IMR-90 (cell line): ENCODE measurements at regions not wholly inside any gene's neighbourhood (a gene's known extent, or its start where the extent isn't known, plus 50 kb on each side); places are given as distances from the start of the nearest gene placed in this dataset.

ENCODE experiments used
- ATAC-seq: fragments of 200-7000 bp; cut with Tn5 transposase; 2 replicates; pipeline ENCODE4 v1.9.1; 2020; ENCODE audit warnings: low read depth, mild to moderate bottlenecking, moderate library complexity
- BruUV-seq: library from RNA; stranded (reverse); fragments of 400-500 nt; replicated peaks from 2 replicates; lab custom pipeline; 2021; lab: Mats Ljungman, UMichigan
- CTCF ChIA-PET: fragments of 300-600 bp; formaldehyde crosslinking; extraction: SDS; loops from one replicate; lab custom pipeline; 2021; ENCODE audit warnings: antibody characterized with exemption; lab: Yijun Ruan, JAX
- POLR2A ChIA-PET: fragments of 300-600 bp; sonication (Branson Sonifier 250); formaldehyde crosslinking; loops from one replicate; lab custom pipeline; 2022; ENCODE audit warnings: antibody characterized with exemption; ENCODE audit not compliant: unreplicated experiment; lab: Charles Lee
- DNase-seq: peaks from one replicate; pipeline ENCODE4 v3.0.0; 2013
- H2AFZ ChIP-seq: replicated peaks from 2 replicates; pipeline ENCODE3; 2013; ENCODE audit warnings: low read length, mild to moderate bottlenecking; ENCODE audit not compliant: poor library complexity
- H2AK5ac ChIP-seq: 2 replicates; pipeline ENCODE4 v1.6.1; 2013; ENCODE audit warnings: low read depth, low read length, inconsistent platforms
- H2AK9ac ChIP-seq: replicated peaks from 2 replicates; pipeline ENCODE3; 2013; ENCODE audit warnings: mild to moderate bottlenecking, low read depth, low read length, moderate library complexity; ENCODE audit not compliant: poor library complexity
- H2BK120ac ChIP-seq: 2 replicates; pipeline ENCODE4 v1.6.1; 2013; ENCODE audit warnings: low read depth, low read length, inconsistent platforms
- H2BK15ac ChIP-seq: 3 replicates; pipeline ENCODE4 v1.6.1; 2013; ENCODE audit warnings: low read depth, low read length, inconsistent platforms
- H2BK20ac ChIP-seq: 2 replicates; pipeline ENCODE4 v1.6.1; 2013; ENCODE audit warnings: low read depth, mild to moderate bottlenecking, inconsistent platforms, low read length, moderate library complexity
- H2BK5ac ChIP-seq: 2 replicates; pipeline ENCODE4 v1.6.1; 2013; ENCODE audit warnings: mild to moderate bottlenecking, low read depth, low read length, inconsistent platforms; ENCODE audit not compliant: poor library complexity, severe bottlenecking
- H3K14ac ChIP-seq: replicated peaks from 2 replicates; pipeline ENCODE4 v1.6.1; 2013; ENCODE audit warnings: low read depth, low read length, inconsistent platforms
- H3K18ac ChIP-seq: 2 replicates; pipeline ENCODE4 v1.6.1; 2013; ENCODE audit warnings: low read depth, low read length, control low read depth
- H3K23ac ChIP-seq: 2 replicates; pipeline ENCODE4 v1.6.1; 2013; ENCODE audit warnings: low read depth, low read length, inconsistent platforms
- H3K27ac ChIP-seq: 2 replicates; pipeline ENCODE4 v1.5.1; 2013; ENCODE audit warnings: mild to moderate bottlenecking, control low read depth, low read length; ENCODE audit not compliant: insufficient read depth
- H3K27me3 ChIP-seq: 2 replicates; pipeline ENCODE4 v1.6.1; 2013; ENCODE audit warnings: low read length; ENCODE audit not compliant: control insufficient read depth, insufficient read depth
- H3K36me3 ChIP-seq: 2 replicates; pipeline ENCODE4 v1.6.1; 2013; ENCODE audit warnings: low read length, mixed read lengths; ENCODE audit not compliant: control insufficient read depth, insufficient read depth
- H3K4ac ChIP-seq: 2 replicates; pipeline ENCODE4 v1.6.1; 2013; ENCODE audit warnings: low read depth, low read length, inconsistent platforms
- H3K4me1 ChIP-seq: 2 replicates; pipeline ENCODE4 v1.6.1; 2013; ENCODE audit warnings: low read length, mixed read lengths; ENCODE audit not compliant: control insufficient read depth, insufficient read depth
- H3K4me2 ChIP-seq: 2 replicates; pipeline ENCODE4 v1.6.1; 2013; ENCODE audit warnings: low read depth, mild to moderate bottlenecking, control low read depth, low read length, moderate library complexity
- H3K4me3 ChIP-seq: 2 replicates; pipeline ENCODE4 v1.5.1; 2013; ENCODE audit warnings: low read depth, mild to moderate bottlenecking, control low read depth, low read length, moderate library complexity; ENCODE audit not compliant: insufficient read depth
- H3K56ac ChIP-seq: 2 replicates; pipeline ENCODE4 v1.6.1; 2013; ENCODE audit warnings: low read length, inconsistent platforms; ENCODE audit not compliant: insufficient read depth; ENCODE audit errors: extremely low read depth
- H3K79me1 ChIP-seq, 2 experiments: 2 replicates each; pipeline ENCODE4 v1.6.1; 2013; ENCODE audit warnings: low read length in 2 of 2, inconsistent platforms in 1 of 2, low read depth in 1 of 2
- H3K9ac ChIP-seq: 2 replicates; pipeline ENCODE4 v1.6.1; 2013; ENCODE audit warnings: low read depth, low read length, control low read depth
- H3K9me1 ChIP-seq: 2 replicates; pipeline ENCODE4 v1.6.1; 2013; ENCODE audit warnings: low read length, inconsistent platforms; ENCODE audit not compliant: insufficient read depth
- H3K9me3 ChIP-seq: 2 replicates; pipeline ENCODE4 v1.6.1; 2013; ENCODE audit warnings: low read length; ENCODE audit not compliant: control insufficient read depth, insufficient read depth
- H4K20me1 ChIP-seq: 2 replicates; pipeline ENCODE4 v1.6.1; 2013; ENCODE audit warnings: low read length, inconsistent platforms; ENCODE audit not compliant: insufficient read depth
- H4K5ac ChIP-seq: 2 replicates; pipeline ENCODE4 v1.6.1; 2013; ENCODE audit warnings: mild to moderate bottlenecking, low read depth, low read length, control low read depth
- H4K8ac ChIP-seq, 2 experiments: 2 replicates each; pipeline ENCODE4 v1.6.1; 2013; ENCODE audit warnings: low read depth in 2 of 2, low read length in 2 of 2, control low read depth in 1 of 2, inconsistent platforms in 1 of 2
- H4K91ac ChIP-seq: 2 replicates; pipeline ENCODE4 v1.6.1; 2013; ENCODE audit warnings: low read depth, low read length, inconsistent platforms; ENCODE audit not compliant: insufficient read depth
- BHLHE40 ChIP-seq: fragments of 150-350 bp; IDR thresholded peaks from 2 replicates; pipeline ENCODE4 v1.6.1; 2016; ENCODE audit warnings: mild to moderate bottlenecking, low read depth, low read length
- CEBPB ChIP-seq: IDR thresholded peaks from 2 replicates; pipeline ENCODE4 v1.6.1; 2012; ENCODE audit warnings: low read depth, low read length, improper control_type of control experiment
- CHD1 ChIP-seq: IDR thresholded peaks from 2 replicates; pipeline ENCODE4 v1.6.1; 2012; ENCODE audit warnings: low read depth, low read length, improper control_type of control experiment
- FOS ChIP-seq: fragments of 150-350 bp; IDR thresholded peaks from 2 replicates; pipeline ENCODE4 v1.6.1; 2016; ENCODE audit warnings: low read depth, low read length
- MAFK ChIP-seq: IDR thresholded peaks from 2 replicates; pipeline ENCODE4 v1.6.1; 2012; ENCODE audit warnings: low read depth, low read length, improper control_type of control experiment
- MAZ ChIP-seq: IDR thresholded peaks from 2 replicates; pipeline ENCODE4 v1.6.1; 2012; ENCODE audit warnings: low read depth, mild to moderate bottlenecking, low read length, improper control_type of control experiment, moderate library complexity, borderline replicate concordance
- MXI1 ChIP-seq: IDR thresholded peaks from 2 replicates; pipeline ENCODE4 v1.6.1; 2012; ENCODE audit warnings: low read depth, mild to moderate bottlenecking, low read length, moderate library complexity, borderline replicate concordance
- NFE2L2 ChIP-seq: fragments of 150-350 bp; IDR thresholded peaks from 2 replicates; pipeline ENCODE4 v1.6.1; 2016; ENCODE audit warnings: low read depth, mild to moderate bottlenecking, low read length
- POLR2A ChIP-seq: IDR thresholded peaks from 2 replicates; pipeline ENCODE4 v1.6.1; 2012; ENCODE audit warnings: mild to moderate bottlenecking, low read depth, low read length
- RAD21 ChIP-seq: IDR thresholded peaks from 2 replicates; pipeline ENCODE4 v1.6.1; 2012; ENCODE audit warnings: low read length, improper control_type of control experiment
- RCOR1 ChIP-seq: IDR thresholded peaks from 2 replicates; pipeline ENCODE4 v1.6.1; 2012; ENCODE audit warnings: mild to moderate bottlenecking, low read length, improper control_type of control experiment; ENCODE audit not compliant: insufficient replicate concordance
- RFX5 ChIP-seq: IDR thresholded peaks from 2 replicates; pipeline ENCODE4 v1.8.0; 2012; ENCODE audit warnings: low read depth, mild to moderate bottlenecking, low read length, moderate library complexity
- SMC3 ChIP-seq: fragments of 150-350 bp; IDR thresholded peaks from 2 replicates; pipeline ENCODE4 v1.6.1; 2016; ENCODE audit warnings: low read depth, mild to moderate bottlenecking, antibody characterized with exemption, low read length, moderate library complexity
- WGBS, 2 experiments: methylation state at CpG; one replicate each; pipeline versions ENCODE4 v1.1.5 to v1.1.7; 2013; ENCODE audit warnings: missing lambda C conversion rate in 2 of 2; ENCODE audit not compliant: insufficient read length in 1 of 2; ENCODE audit errors: extremely low coverage in 2 of 2; 5-methylcytosine and 5-hydroxymethylcytosine counted together
- dilution Hi-C: fragments of 300-500 bp; cut with HindIII; formaldehyde crosslinking; loops from one replicate; pipeline ENCODE4 v1.14.3; 2018; ENCODE audit warnings: low sequenced_read_pairs; ENCODE audit not compliant: unreplicated experiment
- in situ Hi-C: fragments of 300-500 bp; cut with MboI; formaldehyde crosslinking; loops from 3 replicates; pipeline ENCODE4 v1.14.3; 2019; ENCODE audit warnings: low sequenced_read_pairs, inconsistent platforms, mixed read lengths
- intact Hi-C: fragments of 100-400 bp; cut with micrococcal nuclease; formaldehyde crosslinking; loops from 2 replicates; pipeline ENCODE4 v1.10.0; 2022
- TF ChIP-seq, protein P1 (sequence below): fragments of 150-350 bp; IDR thresholded peaks from 2 replicates; pipeline ENCODE4 v1.6.1; 2016; ENCODE audit warnings: low read depth, mild to moderate bottlenecking, low read length, moderate library complexity, borderline replicate concordance
- TF ChIP-seq, protein P2 (sequence below): fragments of 150-350 bp; IDR thresholded peaks from 2 replicates; pipeline ENCODE4 v1.6.1; 2017; ENCODE audit warnings: mild to moderate bottlenecking, antibody characterized with exemption, low read length, low read depth
- TF ChIP-seq, protein P3 (sequence below): conservative IDR thresholded peaks from 2 replicates; pipeline ENCODE4 v1.5.1; 2012; ENCODE audit warnings: mild to moderate bottlenecking, low read depth, low read length, improper control_type of control experiment

DNA sequence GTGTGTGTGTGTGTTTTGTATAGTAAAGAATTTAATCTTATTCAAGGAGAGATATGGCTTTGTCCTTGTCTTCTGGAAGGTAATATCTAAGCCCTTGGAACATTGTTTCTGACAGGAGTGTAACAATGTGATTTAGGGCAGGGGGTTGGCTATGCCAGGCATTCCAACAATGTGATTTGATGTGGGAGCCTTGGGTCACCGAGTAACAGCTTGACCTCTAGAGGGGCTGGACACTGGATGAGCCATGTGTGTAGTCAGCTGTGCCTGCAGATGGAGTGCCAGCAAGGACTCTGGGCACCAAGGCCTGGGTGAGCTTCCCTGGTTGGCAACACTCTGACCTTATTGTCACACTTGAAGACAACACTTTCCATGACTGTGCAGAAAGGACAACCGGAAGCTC lies 336.1 kb upstream of the ZP4 start:
- Histone ChIP-seq H3K18ac (no peak overlapping the region), H2BK5ac (no peak overlapping the region), H3K4ac (no peak overlapping the region), H2AFZ (no peak overlapping the region), H3K9me3 (peaks cover 7% of the 10 kb centered on the region), H3K36me3 (no peaks in the 10 kb centered on the region), H2BK120ac (no peak overlapping the region), H3K4me3 (no peak overlapping the region), H3K4me1 (no peaks in the 10 kb centered on the region), H3K9ac (no peak overlapping the region), H3K9me1 (no peaks in the 10 kb centered on the region), H4K8ac (no peak overlapping the region), H3K56ac (no peak overlapping the region), H4K5ac (no peak overlapping the region), H2BK20ac (no peak overlapping the region), H3K79me1 (no peaks in the 10 kb centered on the region), H3K23ac (no peak overlapping the region), H2AK9ac (no peak overlapping the region), H3K14ac (no peak overlapping the region), H2BK15ac (no peak overlapping the region), H3K4me2 (no peak overlapping the region), H2AK5ac (no peak overlapping the region), H4K91ac (no peak overlapping the region), H4K20me1 (no peaks in the 10 kb centered on the region), H3K27ac (no peak overlapping the region), H3K27me3 (no peaks in the 10 kb centered on the region)
- DNase-seq, result no peak
- in situ Hi-C loops, result no loop called here
- intact Hi-C loops, result no loop called here
- WGBS, 2 experiments, result no CpG with 5 or more reads among the region's 2 CpGs
- ChIA-PET CTCF (no interaction called here), POLR2A (no interaction called here)
- TF ChIP-seq, protein P1, sequence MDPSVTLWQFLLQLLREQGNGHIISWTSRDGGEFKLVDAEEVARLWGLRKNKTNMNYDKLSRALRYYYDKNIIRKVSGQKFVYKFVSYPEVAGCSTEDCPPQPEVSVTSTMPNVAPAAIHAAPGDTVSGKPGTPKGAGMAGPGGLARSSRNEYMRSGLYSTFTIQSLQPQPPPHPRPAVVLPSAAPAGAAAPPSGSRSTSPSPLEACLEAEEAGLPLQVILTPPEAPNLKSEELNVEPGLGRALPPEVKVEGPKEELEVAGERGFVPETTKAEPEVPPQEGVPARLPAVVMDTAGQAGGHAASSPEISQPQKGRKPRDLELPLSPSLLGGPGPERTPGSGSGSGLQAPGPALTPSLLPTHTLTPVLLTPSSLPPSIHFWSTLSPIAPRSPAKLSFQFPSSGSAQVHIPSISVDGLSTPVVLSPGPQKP, result no peak
- TF ChIP-seq RAD21, result no peak
- no peak for TF ChIP-seq MXI1
- TF ChIP-seq NFE2L2, result no peak
- TF ChIP-seq BHLHE40, result no peak
- no peak for TF ChIP-seq CEBPB
- no peak for TF ChIP-seq SMC3
- TF ChIP-seq, protein P2, sequence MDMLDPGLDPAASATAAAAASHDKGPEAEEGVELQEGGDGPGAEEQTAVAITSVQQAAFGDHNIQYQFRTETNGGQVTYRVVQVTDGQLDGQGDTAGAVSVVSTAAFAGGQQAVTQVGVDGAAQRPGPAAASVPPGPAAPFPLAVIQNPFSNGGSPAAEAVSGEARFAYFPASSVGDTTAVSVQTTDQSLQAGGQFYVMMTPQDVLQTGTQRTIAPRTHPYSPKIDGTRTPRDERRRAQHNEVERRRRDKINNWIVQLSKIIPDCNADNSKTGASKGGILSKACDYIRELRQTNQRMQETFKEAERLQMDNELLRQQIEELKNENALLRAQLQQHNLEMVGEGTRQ, result no peak
- TF ChIP-seq FOS, result no peak
- no peak for TF ChIP-seq MAFK
- no peak for TF ChIP-seq RFX5
- no peak for TF ChIP-seq MAZ
- TF ChIP-seq POLR2A, result no peak
- no peak for TF ChIP-seq RCOR1
- TF ChIP-seq, protein P3, sequence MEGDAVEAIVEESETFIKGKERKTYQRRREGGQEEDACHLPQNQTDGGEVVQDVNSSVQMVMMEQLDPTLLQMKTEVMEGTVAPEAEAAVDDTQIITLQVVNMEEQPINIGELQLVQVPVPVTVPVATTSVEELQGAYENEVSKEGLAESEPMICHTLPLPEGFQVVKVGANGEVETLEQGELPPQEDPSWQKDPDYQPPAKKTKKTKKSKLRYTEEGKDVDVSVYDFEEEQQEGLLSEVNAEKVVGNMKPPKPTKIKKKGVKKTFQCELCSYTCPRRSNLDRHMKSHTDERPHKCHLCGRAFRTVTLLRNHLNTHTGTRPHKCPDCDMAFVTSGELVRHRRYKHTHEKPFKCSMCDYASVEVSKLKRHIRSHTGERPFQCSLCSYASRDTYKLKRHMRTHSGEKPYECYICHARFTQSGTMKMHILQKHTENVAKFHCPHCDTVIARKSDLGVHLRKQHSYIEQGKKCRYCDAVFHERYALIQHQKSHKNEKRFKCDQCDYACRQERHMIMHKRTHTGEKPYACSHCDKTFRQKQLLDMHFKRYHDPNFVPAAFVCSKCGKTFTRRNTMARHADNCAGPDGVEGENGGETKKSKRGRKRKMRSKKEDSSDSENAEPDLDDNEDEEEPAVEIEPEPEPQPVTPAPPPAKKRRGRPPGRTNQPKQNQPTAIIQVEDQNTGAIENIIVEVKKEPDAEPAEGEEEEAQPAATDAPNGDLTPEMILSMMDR, result no peak
- TF ChIP-seq CHD1, result no peak
- ATAC-seq, result no peak
- dilution Hi-C loops, result no loop called here
- BruUV-seq, result no TSS peak
